ENCODE measurements at regions not wholly inside any gene's neighbourhood (a gene's known extent, or its start where the extent isn't known, plus 50 kb on each side); places are given as distances from the start of the nearest gene placed in this dataset.

DNA sequence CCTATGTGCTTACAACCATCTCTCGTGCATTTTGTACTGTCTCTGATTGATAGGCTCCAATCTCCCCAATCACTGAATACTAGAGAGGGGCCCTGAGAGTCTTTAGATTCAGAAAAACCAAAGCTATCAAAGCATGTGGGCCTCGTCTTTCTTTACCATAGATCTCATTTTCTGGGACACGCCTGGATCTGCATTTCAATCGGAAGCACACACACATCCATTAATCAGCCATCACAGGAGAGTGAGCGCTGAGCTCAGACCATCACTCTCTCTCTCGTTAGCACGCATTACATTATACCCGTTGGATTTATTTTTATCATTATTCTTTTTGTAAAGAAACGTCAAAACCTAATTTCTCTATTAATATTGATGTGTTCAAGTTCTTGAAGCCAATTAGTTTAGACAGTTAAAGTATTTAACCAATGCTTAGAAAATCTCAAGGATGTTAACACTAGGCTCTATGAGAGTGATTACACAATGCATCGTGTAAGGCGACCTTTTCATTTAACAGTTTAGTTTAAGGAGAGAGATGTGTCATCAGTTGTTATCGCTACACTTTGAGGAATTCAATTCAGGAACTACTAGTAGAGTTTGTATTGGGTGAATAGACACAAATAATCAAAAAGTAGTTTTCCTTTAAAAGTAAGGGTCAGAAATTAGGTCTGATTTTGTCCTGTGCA lies 650.7 kb downstream of the CDH8 start:
- no peak for DNase-seq
- Histone ChIP-seq H3K9me3 (no peaks in the 10 kb centered on the region), H3K27ac (no peak overlapping the region), H3K36me3 (no peaks in the 10 kb centered on the region), H3K4me3 (no peak overlapping the region), H3K4me1 (no peaks in the 10 kb centered on the region), H3K27me3 (no peaks in the 10 kb centered on the region)
- TF ChIP-seq, protein P1, sequence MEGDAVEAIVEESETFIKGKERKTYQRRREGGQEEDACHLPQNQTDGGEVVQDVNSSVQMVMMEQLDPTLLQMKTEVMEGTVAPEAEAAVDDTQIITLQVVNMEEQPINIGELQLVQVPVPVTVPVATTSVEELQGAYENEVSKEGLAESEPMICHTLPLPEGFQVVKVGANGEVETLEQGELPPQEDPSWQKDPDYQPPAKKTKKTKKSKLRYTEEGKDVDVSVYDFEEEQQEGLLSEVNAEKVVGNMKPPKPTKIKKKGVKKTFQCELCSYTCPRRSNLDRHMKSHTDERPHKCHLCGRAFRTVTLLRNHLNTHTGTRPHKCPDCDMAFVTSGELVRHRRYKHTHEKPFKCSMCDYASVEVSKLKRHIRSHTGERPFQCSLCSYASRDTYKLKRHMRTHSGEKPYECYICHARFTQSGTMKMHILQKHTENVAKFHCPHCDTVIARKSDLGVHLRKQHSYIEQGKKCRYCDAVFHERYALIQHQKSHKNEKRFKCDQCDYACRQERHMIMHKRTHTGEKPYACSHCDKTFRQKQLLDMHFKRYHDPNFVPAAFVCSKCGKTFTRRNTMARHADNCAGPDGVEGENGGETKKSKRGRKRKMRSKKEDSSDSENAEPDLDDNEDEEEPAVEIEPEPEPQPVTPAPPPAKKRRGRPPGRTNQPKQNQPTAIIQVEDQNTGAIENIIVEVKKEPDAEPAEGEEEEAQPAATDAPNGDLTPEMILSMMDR (IDR thresholded peaks at IDR 0.05), result no peak
- TF ChIP-seq POLR2A (IDR thresholded peaks at IDR 0.05), result no peak
- TF ChIP-seq EP300 (IDR thresholded peaks at IDR 0.05), result no peak
- TF ChIP-seq POLR2AphosphoS5 (IDR thresholded peaks at IDR 0.05), result no peak
- WGBS, 2 donors, result 80 to 81% methylated on average over 12 of the region's 12 CpGs
- intact Hi-C loops (cut with DNase I), result no loop called here

GRCh38 chr16:61382435-61382834 lies 653.8 kb downstream of the CDH8 start:
- TF ChIP-seq POLR2AphosphoS5 (IDR thresholded peaks at IDR 0.05) (no peak), EP300 (IDR thresholded peaks at IDR 0.05) (no peak), POLR2A (IDR thresholded peaks at IDR 0.05) (no peak)
- TF ChIP-seq, protein P1 (IDR thresholded peaks at IDR 0.05), result no peak

GRCh38 chr16:61379311-61379710 lies 656.9 kb downstream of the CDH8 start:
- no peak overlapping the region for H3K27ac ChIP-seq
- no peak for TF ChIP-seq POLR2A (IDR thresholded peaks at IDR 0.05)
- TF ChIP-seq, protein P1 (IDR thresholded peaks at IDR 0.05), result no peak
- TF ChIP-seq EP300 (IDR thresholded peaks at IDR 0.05), result no peak
- no peak for TF ChIP-seq POLR2AphosphoS5 (IDR thresholded peaks at IDR 0.05)
- 62 to 75% methylated on average over 2 of the region's 2 CpGs for WGBS, 2 donors
- H3K27me3 ChIP-seq, result no peaks in the 10 kb centered on the region
- no peak overlapping the region for H3K4me3 ChIP-seq
- H3K9me3 ChIP-seq, result no peaks in the 10 kb centered on the region
- H3K36me3 ChIP-seq, result no peaks in the 10 kb centered on the region
- intact Hi-C loops (cut with DNase I), result no loop called here
- no peaks in the 10 kb centered on the region for H3K4me1 ChIP-seq
- DNase-seq, result no peak

More at GRCh38 chr16:61382435-61382834, 653.8 kb downstream of the CDH8 start:
- intact Hi-C loops (cut with DNase I), result no loop called here
- H3K4me3 ChIP-seq, result no peak overlapping the region
- H3K27ac ChIP-seq, result no peak overlapping the region
- H3K9me3 ChIP-seq, result no peaks in the 10 kb centered on the region
- H3K4me1 ChIP-seq, result no peaks in the 10 kb centered on the region
- no peaks in the 10 kb centered on the region for H3K27me3 ChIP-seq
- no peaks in the 10 kb centered on the region for H3K36me3 ChIP-seq
- DNase-seq, result no peak

- no peaks in the 10 kb centered on the region for H3K27me3 ChIP-seq
- intact Hi-C loops (cut with DNase I), result no loop called here
- no peak for DNase-seq
- no peak overlapping the region for H3K4me3 ChIP-seq
- no peaks in the 10 kb centered on the region for H3K36me3 ChIP-seq
- TF ChIP-seq EP300 (IDR thresholded peaks at IDR 0.05) (no peak), POLR2AphosphoS5 (IDR thresholded peaks at IDR 0.05) (no peak), POLR2A (IDR thresholded peaks at IDR 0.05) (no peak)
- TF ChIP-seq, protein P1 (IDR thresholded peaks at IDR 0.05), result no peak
- H3K9me3 ChIP-seq, result no peaks in the 10 kb centered on the region
- no peak overlapping the region for H3K27ac ChIP-seq
- H3K4me1 ChIP-seq, result no peaks in the 10 kb centered on the region
Measured at GRCh38 chr16:61374071-61374470, 662.2 kb downstream of the CDH8 start.

- Histone ChIP-seq H3K4me3 (no peak overlapping the region), H3K36me3 (no peaks in the 10 kb centered on the region), H3K27ac (no peak overlapping the region), H3K9me3 (no peaks in the 10 kb centered on the region), H3K27me3 (no peaks in the 10 kb centered on the region), H3K4me1 (no peaks in the 10 kb centered on the region)
- DNase-seq, result no peak
- TF ChIP-seq, protein P1 (IDR thresholded peaks at IDR 0.05), result no peak
- TF ChIP-seq POLR2AphosphoS5 (IDR thresholded peaks at IDR 0.05) (no peak), EP300 (IDR thresholded peaks at IDR 0.05) (no peak), POLR2A (IDR thresholded peaks at IDR 0.05) (no peak)
- intact Hi-C loops (cut with DNase I), result no loop called here
Measured at GRCh38 chr16:61371881-61372280, 664.4 kb downstream of the CDH8 start.
